GM20431 (cell line): ENCODE measurements at regions not wholly inside any gene's neighbourhood (a gene's known extent, or its start where the extent isn't known, plus 50 kb on each side); places are given as distances from the start of the nearest gene placed in this dataset.
"Not testable (repeated sequence)": the region's sequence is repeated elsewhere in the genome, so short reads cannot be mapped to it uniquely, and the experiment has no call there.

Experiments
- in situ Hi-C: fragments of 300-500 bp; cut with MseI, MboI; formaldehyde crosslinking; loops from one replicate; pipeline ENCODE4 v1.15.0; 2020; ENCODE audit warnings: low sequenced_read_pairs; ENCODE audit not compliant: unreplicated experiment

GRCh38 chr4:53705151-53705764 is 114.0 kb upstream of the LNX1 start:
- in situ Hi-C loops, result loop anchor here (25.0 kb wide), 1 partner anchor 532 kb away; the partner anchor contains the start of gene PDGFRA

- in situ Hi-C loops, result loop anchor here (25.0 kb wide), 1 partner anchor 533 kb away; the partner anchor contains the start of gene PDGFRA
Measured at GRCh38 chr4:53704329-53704728, 113.0 kb upstream of the LNX1 start.

GRCh38 chr4:53703267-53703655 is 112.0 kb upstream of the LNX1 start:
- in situ Hi-C loops, result loop anchor here (25.0 kb wide), 1 partner anchor 534 kb away; the partner anchor contains the start of gene PDGFRA

GRCh38 chr4:53702334-53703266 is 111.3 kb upstream of the LNX1 start:
- in situ Hi-C loops, result loop anchor here (25.0 kb wide), 1 partner anchor 535 kb away; the partner anchor contains the start of gene PDGFRA

- in situ Hi-C loops, result loop anchor here (25.0 kb wide), 1 partner anchor 536 kb away; the partner anchor contains the start of gene PDGFRA
Measured at GRCh38 chr4:53701260-53701659, 110.0 kb upstream of the LNX1 start.

- in situ Hi-C loops, result not testable (repeated sequence)
Measured at GRCh38 chr4:53699310-53699709, 108.0 kb upstream of the LNX1 start.

GRCh38 chr4:53697016-53697685 is 105.9 kb upstream of the LNX1 start:
- in situ Hi-C loops, result no loop called here

GRCh38 chr4:53695540-53696463 is 104.5 kb upstream of the LNX1 start:
- in situ Hi-C loops, result no loop called here

GRCh38 chr4:53694666-53695065 is 103.4 kb upstream of the LNX1 start:
- in situ Hi-C loops, result no loop called here

- in situ Hi-C loops, result no loop called here
Measured at GRCh38 chr4:53693909-53694308, 102.6 kb upstream of the LNX1 start.

GRCh38 chr4:53693408-53693807 is 102.1 kb upstream of the LNX1 start:
- in situ Hi-C loops, result no loop called here

GRCh38 chr4:53688186-53688790 is 97.0 kb upstream of the LNX1 start:
- in situ Hi-C loops, result no loop called here

GRCh38 chr4:53686521-53686920 is 95.2 kb upstream of the LNX1 start:
- in situ Hi-C loops, result no loop called here

GRCh38 chr4:53684136-53685130 is 93.1 kb upstream of the LNX1 start:
- in situ Hi-C loops, result no loop called here

- in situ Hi-C loops, result no loop called here
Measured at GRCh38 chr4:53682908-53683307, 91.6 kb upstream of the LNX1 start.

- in situ Hi-C loops, result no loop called here
Measured at GRCh38 chr4:53682196-53682595, 90.9 kb upstream of the LNX1 start.

GRCh38 chr4:53680598-53680997 is 89.3 kb upstream of the LNX1 start:
- in situ Hi-C loops, result no loop called here

GRCh38 chr4:53680168-53680567 is 88.9 kb upstream of the LNX1 start:
- in situ Hi-C loops, result no loop called here
